ENCODE measurements at regions not wholly inside any gene's neighbourhood (a gene's known extent, or its start where the extent isn't known, plus 50 kb on each side); places are given as distances from the start of the nearest gene placed in this dataset.

DNA sequence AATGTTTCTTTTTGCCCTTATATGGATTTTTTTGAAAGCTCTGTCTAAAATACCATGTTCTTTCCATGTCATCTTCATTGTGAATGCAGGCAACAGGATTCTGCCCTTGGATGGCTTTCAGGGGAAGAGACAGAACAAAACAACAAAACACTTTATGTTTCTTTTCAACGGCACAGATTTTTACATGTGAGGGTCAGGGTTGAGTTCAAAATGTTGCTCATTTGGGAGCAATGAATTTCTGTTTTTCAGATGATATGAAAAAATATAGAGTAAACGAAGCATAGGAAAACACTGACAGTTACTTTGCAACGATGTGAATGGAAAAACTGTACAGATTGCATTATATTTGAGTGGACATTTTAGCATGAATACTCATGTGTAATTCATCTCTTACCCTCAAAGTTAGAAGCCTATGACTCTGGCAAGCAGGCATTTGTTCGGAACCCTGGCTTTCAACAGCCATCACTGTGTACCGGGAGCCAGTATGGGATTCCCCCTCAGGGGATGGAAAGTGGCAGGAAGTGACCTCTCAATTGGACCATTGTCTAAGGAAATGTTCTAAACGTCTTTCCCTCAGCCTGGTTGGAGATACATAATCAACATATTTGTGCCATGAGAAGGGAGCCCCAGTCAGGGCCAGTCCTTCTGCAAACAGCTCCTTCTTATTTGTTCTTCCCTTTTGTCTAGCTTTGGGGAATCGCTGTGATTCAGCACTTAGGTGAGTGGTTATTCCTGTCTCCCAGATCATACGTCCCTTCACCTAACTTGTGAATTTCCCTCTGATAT is 153.9 kb upstream of the MEF2C start:
- TF ChIP-seq CTCF (conservative IDR thresholded peaks at IDR 0.05; ENCODE audit: low read depth, low read length) (no peak), POLR2A (IDR thresholded peaks at IDR 0.05; ENCODE audit: low read depth, low read length) (no peak), MAFK (IDR thresholded peaks at IDR 0.05; ENCODE audit: low read depth, low read length) (no peak), FOS (IDR thresholded peaks at IDR 0.05; ENCODE audit: low read depth, low read length) (no peak), RFX5 (IDR thresholded peaks at IDR 0.05; ENCODE audit: low read depth, low read length) (no peak), BHLHE40 (IDR thresholded peaks at IDR 0.05; ENCODE audit: low read depth, low read length) (no peak), CHD1 (IDR thresholded peaks at IDR 0.05; ENCODE audit: low read depth, low read length) (no peak), NFE2L2 (IDR thresholded peaks at IDR 0.05; ENCODE audit: low read depth, low read length) (no peak), CEBPB (IDR thresholded peaks at IDR 0.05; ENCODE audit: low read depth, low read length) (no peak), USF2 (IDR thresholded peaks at IDR 0.05; ENCODE audit: low read depth, low read length) (no peak), MXI1 (IDR thresholded peaks at IDR 0.05; ENCODE audit: borderline replicate concordance, low read depth, low read length) (no peak)
